Naive thymus-derived CD4-positive, alpha-beta T cell (primary cell): ENCODE measurements at regions not wholly inside any gene's neighbourhood (a gene's known extent, or its start where the extent isn't known, plus 50 kb on each side); places are given as distances from the start of the nearest gene placed in this dataset.
"Not testable (repeated sequence)": the region's sequence is repeated elsewhere in the genome, so short reads cannot be mapped to it uniquely, and the experiment has no call there.

Source experiments
- ATAC-seq: fragments of 150-1000 bp; cut with Tn5 transposase; 2 replicates; pipeline ENCODE4 v1.10.0; 2021; ENCODE audit warnings: mild to moderate bottlenecking, moderate library complexity
- CTCF ChIA-PET: fragments of 350-600 bp; sonication (Branson Sonifier 250); formaldehyde crosslinking; loops from one replicate; lab custom pipeline; 2021; ENCODE audit warnings: antibody characterized with exemption; lab: Charles Lee
- POLR2A ChIA-PET: fragments of 350-600 bp; sonication (Branson Sonifier 250); formaldehyde crosslinking; loops from one replicate; lab custom pipeline; 2021; ENCODE audit warnings: antibody characterized with exemption, inconsistent platforms; lab: Charles Lee
- DNase-seq, 9 donors: peaks; one replicate each; pipeline versions ENCODE4 v3.0.0 to v3.0.0-alpha.2; 2020 to 2022; ENCODE audit warnings: mixed read lengths in 1 of 9
- H3K27ac ChIP-seq: one replicate; pipeline ENCODE4 v1.7.0; 2013; ENCODE audit warnings: mild to moderate bottlenecking, low read depth, low read length, moderate library complexity
- H3K27me3 ChIP-seq, 2 donors: one replicate each; pipeline ENCODE4 v1.7.0; 2013; ENCODE audit warnings: low read length in 2 of 2, mild to moderate bottlenecking in 2 of 2, moderate library complexity in 2 of 2; ENCODE audit not compliant: control insufficient read depth in 2 of 2, insufficient read depth in 2 of 2
- H3K36me3 ChIP-seq, 3 experiments: 1 replicate in 2 of 3; 2 replicates in 1 of 3; pipeline ENCODE4 v1.7.0; 2013; ENCODE audit warnings: low read length in 3 of 3, mild to moderate bottlenecking in 3 of 3, moderate library complexity in 1 of 3; ENCODE audit not compliant: insufficient read depth in 3 of 3, control insufficient read depth in 2 of 3
- H3K4me1 ChIP-seq, 2 donors: one replicate each; pipeline ENCODE4 v1.7.0; 2013; ENCODE audit warnings: low read length in 2 of 2, mild to moderate bottlenecking in 2 of 2, moderate library complexity in 1 of 2; ENCODE audit not compliant: control insufficient read depth in 2 of 2, insufficient read depth in 2 of 2
- H3K4me3 ChIP-seq: 2 replicates; pipeline ENCODE4 v1.7.0; 2013; ENCODE audit warnings: mild to moderate bottlenecking, low read length
- H3K9me3 ChIP-seq, 3 experiments: 1 replicate in 2 of 3; 2 replicates in 1 of 3; pipeline ENCODE4 v1.7.0; 2013; ENCODE audit warnings: low read length in 3 of 3; ENCODE audit not compliant: control insufficient read depth in 2 of 3
- H3K27ac Mint-ChIP-seq, 9 donors: one replicate each; pipeline ENCODE4 v1.8.0; 2020 to 2022; ENCODE audit warnings: mixed read lengths in 9 of 9, mild to moderate bottlenecking in 8 of 9, moderate library complexity in 5 of 9, inconsistent platforms in 2 of 9
- H3K27me3 Mint-ChIP-seq, 5 donors: one replicate each; pipeline ENCODE4 v1.8.0; 2021 to 2022; ENCODE audit warnings: mixed read lengths in 5 of 5, mild to moderate bottlenecking in 1 of 5
- H3K36me3 Mint-ChIP-seq, 5 donors: one replicate each; pipeline ENCODE4 v1.8.0; 2020 to 2022; ENCODE audit warnings: mixed read lengths in 5 of 5, mild to moderate bottlenecking in 3 of 5, inconsistent platforms in 1 of 5
- H3K4me1 Mint-ChIP-seq, 7 donors: one replicate each; pipeline ENCODE4 v1.8.0; 2020 to 2022; ENCODE audit warnings: mixed read lengths in 7 of 7, mild to moderate bottlenecking in 3 of 7, inconsistent platforms in 1 of 7
- H3K4me3 Mint-ChIP-seq, 10 donors: one replicate each; pipeline ENCODE4 v1.8.0; 2020 to 2022; ENCODE audit warnings: mild to moderate bottlenecking in 10 of 10, mixed read lengths in 10 of 10, moderate library complexity in 6 of 10, inconsistent platforms in 2 of 10
- H3K9me3 Mint-ChIP-seq, 11 donors: one replicate each; pipeline ENCODE4 v1.8.0; 2020 to 2022; ENCODE audit warnings: mixed read lengths in 11 of 11, mild to moderate bottlenecking in 4 of 11, inconsistent platforms in 1 of 11, moderate library complexity in 1 of 11
- intact Hi-C, 2 donors: fragments of 100-400 bp; cut with micrococcal nuclease; formaldehyde crosslinking; loops; one replicate each; pipeline ENCODE4 v1.15.1; 2023

- ATAC-seq, H3K27ac ChIP-seq, H3K9me3 ChIP-seq, H3K36me3 ChIP-seq, DNase-seq, POLR2A ChIA-PET, H3K4me1 ChIP-seq, H3K4me3 ChIP-seq, H3K4me3 Mint-ChIP-seq, H3K27ac Mint-ChIP-seq, CTCF ChIA-PET, H3K4me1 Mint-ChIP-seq, intact Hi-C loops, H3K36me3 Mint-ChIP-seq, H3K27me3 ChIP-seq: not testable (repeated sequence)
- peaks cover 39 to 74% (median 50%) of the 10 kb centered on the region in 5 donors for H3K27me3 Mint-ChIP-seq
- H3K9me3 Mint-ChIP-seq, result peaks cover 0 to 11% (median 4%) of the 10 kb centered on the region in 11 donors
These were observed 54.8 kb upstream of the UNC5A start for GRCh38 chr5:176755593-176755992.

GRCh38 chr5:176757569-176757968 is 52.8 kb upstream of the UNC5A start:
- Mint-ChIP-seq H3K36me3 (peaks cover 0 to 11% (median 0%) of the 10 kb centered on the region in 5 donors), H3K27me3 (peaks cover 29 to 67% (median 42%) of the 10 kb centered on the region in 5 donors), H3K9me3 (peaks cover 0 to 13% (median 4%) of the 10 kb centered on the region in 11 donors)
- ATAC-seq, H3K4me3 ChIP-seq, DNase-seq, H3K27me3 ChIP-seq, CTCF ChIA-PET, H3K4me3 Mint-ChIP-seq, H3K27ac Mint-ChIP-seq, H3K27ac ChIP-seq, H3K9me3 ChIP-seq, H3K36me3 ChIP-seq, POLR2A ChIA-PET, H3K4me1 ChIP-seq, H3K4me1 Mint-ChIP-seq, intact Hi-C loops: not testable (repeated sequence)
